ENCODE measurements at regions not wholly inside any gene's neighbourhood (a gene's known extent, or its start where the extent isn't known, plus 50 kb on each side); places are given as distances from the start of the nearest gene placed in this dataset.

DNA sequence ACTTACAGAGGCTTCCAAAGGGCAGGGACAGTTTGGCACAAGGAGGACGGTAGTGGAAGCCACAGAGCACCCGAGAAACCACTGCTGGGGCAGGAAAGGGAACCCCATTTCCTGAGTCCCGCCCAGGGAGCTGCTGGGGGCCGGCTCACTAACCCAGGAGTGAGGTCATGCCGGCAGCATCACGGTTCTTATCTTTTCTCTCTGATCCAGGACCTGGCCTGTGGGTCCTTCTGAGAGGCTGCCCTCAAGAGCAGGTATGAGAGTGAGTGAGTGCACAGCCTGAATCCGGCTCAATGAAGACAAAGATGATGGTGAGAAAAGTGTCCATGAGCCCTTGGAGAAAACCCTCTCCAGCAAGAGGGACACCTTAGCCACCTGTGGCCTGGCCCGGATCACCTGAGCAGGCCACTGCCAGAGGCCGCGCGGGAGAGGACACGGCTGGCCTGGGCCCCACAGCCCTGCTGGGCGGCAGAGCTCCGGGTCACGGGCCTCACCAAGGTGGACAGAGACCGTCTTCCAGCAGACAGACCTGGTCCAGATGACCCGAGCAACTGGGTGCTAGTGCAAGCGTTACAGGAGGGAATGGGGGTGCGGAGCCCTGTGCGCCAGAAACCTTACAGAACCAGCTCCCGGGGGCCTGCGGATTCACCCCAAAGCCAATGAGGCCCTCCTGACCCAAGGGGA is 94.9 kb downstream of the RIPK4 start:
- no peak overlapping the region for H3K4me3 ChIP-seq (ENCODE audit: low read depth, low read length)
- DNase-seq (ENCODE audit: low read depth), result no peak
- TF ChIP-seq, protein P1, sequence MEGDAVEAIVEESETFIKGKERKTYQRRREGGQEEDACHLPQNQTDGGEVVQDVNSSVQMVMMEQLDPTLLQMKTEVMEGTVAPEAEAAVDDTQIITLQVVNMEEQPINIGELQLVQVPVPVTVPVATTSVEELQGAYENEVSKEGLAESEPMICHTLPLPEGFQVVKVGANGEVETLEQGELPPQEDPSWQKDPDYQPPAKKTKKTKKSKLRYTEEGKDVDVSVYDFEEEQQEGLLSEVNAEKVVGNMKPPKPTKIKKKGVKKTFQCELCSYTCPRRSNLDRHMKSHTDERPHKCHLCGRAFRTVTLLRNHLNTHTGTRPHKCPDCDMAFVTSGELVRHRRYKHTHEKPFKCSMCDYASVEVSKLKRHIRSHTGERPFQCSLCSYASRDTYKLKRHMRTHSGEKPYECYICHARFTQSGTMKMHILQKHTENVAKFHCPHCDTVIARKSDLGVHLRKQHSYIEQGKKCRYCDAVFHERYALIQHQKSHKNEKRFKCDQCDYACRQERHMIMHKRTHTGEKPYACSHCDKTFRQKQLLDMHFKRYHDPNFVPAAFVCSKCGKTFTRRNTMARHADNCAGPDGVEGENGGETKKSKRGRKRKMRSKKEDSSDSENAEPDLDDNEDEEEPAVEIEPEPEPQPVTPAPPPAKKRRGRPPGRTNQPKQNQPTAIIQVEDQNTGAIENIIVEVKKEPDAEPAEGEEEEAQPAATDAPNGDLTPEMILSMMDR (IDR thresholded peaks at IDR 0.05; ENCODE audit: insufficient read depth, low read depth, low read length, missing control alignments), result no peak

DNA sequence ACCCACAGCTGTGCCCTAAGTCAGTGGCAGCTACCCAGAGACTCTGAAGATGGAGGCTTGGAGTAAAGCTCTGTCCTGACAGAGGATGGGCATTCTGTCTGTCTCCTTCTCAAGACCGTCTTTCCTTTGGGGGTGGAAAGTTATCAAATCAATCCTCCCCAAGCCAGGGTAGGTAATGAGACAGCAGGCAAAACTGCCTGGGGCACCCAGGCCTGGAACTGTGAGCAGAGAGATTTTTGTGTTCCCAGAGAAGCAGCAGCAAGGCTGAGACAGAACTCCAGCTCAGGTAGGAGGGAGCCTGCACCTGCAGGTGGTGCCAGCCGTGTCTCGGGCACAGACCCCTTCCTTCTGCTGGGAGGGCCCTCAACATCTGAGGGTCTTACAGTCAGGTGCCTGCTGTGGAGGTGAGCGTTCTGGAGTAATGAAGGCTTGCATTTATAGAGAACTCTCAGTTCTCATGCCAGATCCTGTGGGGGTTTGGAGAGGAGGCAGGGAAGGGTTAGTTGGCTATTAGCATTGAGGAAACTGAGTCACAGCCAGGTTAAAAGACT is 95.6 kb downstream of the RIPK4 start:
- TF ChIP-seq, protein P1 (IDR thresholded peaks at IDR 0.05; ENCODE audit: insufficient read depth, low read depth, low read length, missing control alignments), result no peak
- no peak for DNase-seq (ENCODE audit: low read depth)
- no peak overlapping the region for H3K4me3 ChIP-seq (ENCODE audit: low read depth, low read length)

GRCh38 chr21:41670056-41670805 is 96.6 kb downstream of the RIPK4 start:
- no peak overlapping the region for H3K4me3 ChIP-seq (ENCODE audit: low read depth, low read length)
- TF ChIP-seq, protein P1 (IDR thresholded peaks at IDR 0.05; ENCODE audit: insufficient read depth, low read depth, low read length, missing control alignments), result no peak

GRCh38 chr21:41669533-41669830 is 97.4 kb downstream of the RIPK4 start:
- H3K4me3 ChIP-seq (ENCODE audit: low read depth, low read length), result no peak overlapping the region
- no peak for DNase-seq (ENCODE audit: low read depth)
- TF ChIP-seq, protein P1 (IDR thresholded peaks at IDR 0.05; ENCODE audit: insufficient read depth, low read depth, low read length, missing control alignments), result no peak

More at GRCh38 chr21:41670056-41670805, 96.6 kb downstream of the RIPK4 start:
- no peak for DNase-seq (ENCODE audit: low read depth)

DNA sequence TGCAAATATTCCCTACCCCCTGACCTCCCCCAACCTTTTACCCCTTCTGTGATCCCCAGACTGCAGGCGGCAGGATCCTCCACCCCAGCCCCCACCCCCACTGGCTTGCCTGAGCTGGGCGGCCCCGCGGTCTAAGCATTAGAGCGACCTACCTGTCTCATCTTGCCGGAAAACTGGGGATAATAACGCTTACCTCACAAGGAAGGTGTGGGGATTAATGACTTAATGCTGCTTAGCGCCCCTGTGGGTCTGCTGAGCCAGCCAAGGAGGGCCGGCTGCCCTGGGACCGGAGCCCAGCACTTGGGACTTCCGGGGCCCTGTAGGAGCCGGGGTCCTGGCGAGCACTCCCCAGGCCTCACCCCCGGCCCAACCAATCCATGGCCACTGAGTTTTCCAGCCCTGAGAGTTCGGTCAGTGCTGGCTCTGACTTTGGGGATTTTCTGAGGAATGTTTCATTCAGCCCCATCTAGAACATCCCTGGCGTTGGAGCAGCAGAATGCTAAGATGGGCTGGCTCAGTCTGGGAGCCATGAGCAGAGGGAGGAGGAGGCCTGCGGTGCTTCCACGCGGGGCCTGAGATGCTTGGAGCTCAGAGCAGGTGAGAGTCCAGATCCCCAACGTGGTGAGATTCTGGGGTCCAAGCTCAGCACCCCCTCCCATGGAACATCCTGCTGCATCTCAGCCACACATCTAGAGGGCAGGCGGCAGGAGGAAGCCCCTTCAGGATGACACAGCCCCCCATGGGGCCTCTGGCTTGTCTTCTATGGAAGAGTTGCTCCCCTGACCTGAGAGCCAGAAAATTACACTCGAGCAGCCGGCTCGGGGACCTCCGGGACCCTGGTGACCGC is 97.9 kb downstream of the RIPK4 start:
- TF ChIP-seq, protein P1 (IDR thresholded peaks at IDR 0.05; ENCODE audit: insufficient read depth, low read depth, low read length, missing control alignments), result no peak
- no peak overlapping the region for H3K4me3 ChIP-seq (ENCODE audit: low read depth, low read length)
- DNase-seq (ENCODE audit: low read depth), result no peak

DNA sequence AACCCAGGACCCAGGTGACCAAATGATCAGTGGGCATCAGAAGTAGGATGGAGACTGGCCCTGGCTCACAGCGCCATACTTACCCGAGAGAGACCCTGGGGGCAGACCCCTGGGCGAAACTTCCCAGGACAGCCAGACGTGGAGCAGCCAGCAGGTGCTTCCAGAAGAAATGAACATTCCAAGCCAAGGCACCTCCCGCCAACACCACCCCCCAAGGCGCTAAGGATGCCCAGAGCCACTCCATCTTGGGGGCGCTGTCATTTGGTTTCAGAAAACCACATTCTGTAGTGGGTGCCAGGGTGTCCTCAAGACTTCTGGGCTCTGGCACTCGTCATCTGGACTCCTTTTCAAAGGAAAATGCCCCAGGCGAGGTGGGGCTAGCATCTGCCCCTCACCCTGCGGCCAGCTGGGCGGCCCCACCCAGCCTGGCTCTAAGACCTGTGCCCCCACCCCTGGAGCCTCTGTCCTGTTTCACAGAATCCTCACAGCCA is 98.8 kb downstream of the RIPK4 start:
- no peak overlapping the region for H3K4me3 ChIP-seq (ENCODE audit: low read depth, low read length)
- TF ChIP-seq, protein P1 (IDR thresholded peaks at IDR 0.05; ENCODE audit: insufficient read depth, low read depth, low read length, missing control alignments), result no peak
- no peak for DNase-seq (ENCODE audit: low read depth)

All from GM12865 (cell line).